ENCODE measurements at regions not wholly inside any gene's neighbourhood (a gene's known extent, or its start where the extent isn't known, plus 50 kb on each side); places are given as distances from the start of the nearest gene placed in this dataset.
"Not testable (repeated sequence)": the region's sequence is repeated elsewhere in the genome, so short reads cannot be mapped to it uniquely, and the experiment has no call there.

DNA sequence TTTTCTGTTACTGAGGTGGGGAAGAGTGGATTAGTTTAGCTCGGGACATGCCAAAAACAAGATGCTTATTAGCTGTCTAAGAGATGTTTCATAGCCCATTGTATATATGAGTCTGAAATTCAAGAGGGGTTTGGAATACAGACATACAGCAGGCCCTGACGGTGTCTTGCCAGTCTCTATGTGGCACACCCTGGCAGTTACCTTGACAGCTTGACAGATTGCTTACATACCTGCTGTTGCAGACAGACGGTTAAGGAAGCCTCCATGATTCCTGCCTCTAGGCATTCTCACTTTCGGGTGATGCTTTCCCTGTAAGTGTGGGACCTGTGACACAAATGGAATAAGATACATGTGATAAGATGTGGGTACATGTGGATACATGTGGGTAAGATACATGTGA lies 95.0 kb downstream of the QRSL1 start:
- no peak overlapping the region for H2AFZ ChIP-seq (ENCODE audit: insufficient read depth, low read depth, low read length, poor library complexity, severe bottlenecking)

GRCh38 chr6:106723419-106723818 lies 94.0 kb downstream of the QRSL1 start:
- H3K27me3 Mint-ChIP-seq; H3K36me3 ChIP-seq (replicated peaks in 1 of 2; ENCODE audit: control extremely low read depth in 1 of 2, control insufficient read depth in 1 of 2, extremely low read depth in 1 of 2, insufficient read depth in 2 of 2, low read length in 1 of 2); H3K79me2 ChIP-seq (ENCODE audit: control insufficient read depth, insufficient read depth, low read length); DNase-seq; H3K27ac Mint-ChIP-seq; H3K4me1 Mint-ChIP-seq; H4K20me1 ChIP-seq (ENCODE audit: control insufficient read depth, insufficient read depth, low read length, poor library complexity, severe bottlenecking); H3K9me3 Mint-ChIP-seq (ENCODE audit: insufficient read depth); H3K4me3 Mint-ChIP-seq; H3K4me2 ChIP-seq (replicated peaks; ENCODE audit: low read depth, low read length, poor library complexity, severe bottlenecking); POLR2A ChIA-PET; intact Hi-C loops (cut with micrococcal nuclease); ATAC-seq (ENCODE audit: low read depth); H3K27ac ChIP-seq (ENCODE audit: low read length in 2 of 2); H3K9ac ChIP-seq (ENCODE audit: low read length); H3K27me3 ChIP-seq (replicated peaks in 1 of 4; ENCODE audit: control extremely low read depth in 1 of 4, control insufficient read depth in 3 of 4, insufficient read depth in 4 of 4, low read length in 3 of 4); H3K4me1 ChIP-seq (ENCODE audit: control insufficient read depth in 2 of 2, insufficient read depth in 2 of 2, low read length in 2 of 2); H2AFZ ChIP-seq (ENCODE audit: insufficient read depth, low read depth, low read length, poor library complexity, severe bottlenecking); H3K4me3 ChIP-seq (ENCODE audit: control extremely low read depth in 1 of 5, extremely low read depth in 1 of 5, insufficient read depth in 1 of 5, low read depth in 2 of 5, low read length in 4 of 5); H3K9me3 ChIP-seq (ENCODE audit: control extremely low read depth in 1 of 3, control insufficient read depth in 2 of 3, insufficient read depth in 1 of 3, low read length in 2 of 3); CTCF ChIA-PET: not testable (repeated sequence)
- WGBS (ENCODE audit: insufficient coverage) = 92% methylated on average over 2 of the region's 2 CpGs

More for the DNA sequence above, 95.0 kb downstream of the QRSL1 start:
- peaks cover 5 to 8% of the 10 kb centered on the region in 2 donors for H3K4me1 ChIP-seq (ENCODE audit: control insufficient read depth in 2 of 2, insufficient read depth in 2 of 2, low read length in 2 of 2)
- H4K20me1 ChIP-seq (ENCODE audit: control insufficient read depth, insufficient read depth, low read length, poor library complexity, severe bottlenecking) = no peaks in the 10 kb centered on the region
- H3K9me3 ChIP-seq (ENCODE audit: control extremely low read depth in 1 of 3, control insufficient read depth in 2 of 3, insufficient read depth in 1 of 3, low read length in 2 of 3) = no peaks in the 10 kb centered on the region
- H3K27ac ChIP-seq (ENCODE audit: low read length in 2 of 2) = no peak overlapping the region
- intact Hi-C loops (cut with micrococcal nuclease) = no loop called here
- Mint-ChIP-seq H3K27me3 (no peaks in the 10 kb centered on the region), H3K27ac (peak overlapping the region; percentile 1), H3K4me1 (peaks cover 13% of the 10 kb centered on the region), H3K9me3 (ENCODE audit: insufficient read depth) (no peaks in the 10 kb centered on the region), H3K4me3 (no peak overlapping the region)
- no peaks in the 10 kb centered on the region for H3K36me3 ChIP-seq (replicated peaks in 1 of 2; ENCODE audit: control extremely low read depth in 1 of 2, control insufficient read depth in 1 of 2, extremely low read depth in 1 of 2, insufficient read depth in 2 of 2, low read length in 1 of 2)
- 97% methylated on average over 4 of the region's 4 CpGs for WGBS (ENCODE audit: insufficient coverage)
- H3K27me3 ChIP-seq (replicated peaks in 1 of 4; ENCODE audit: control extremely low read depth in 1 of 4, control insufficient read depth in 3 of 4, insufficient read depth in 4 of 4, low read length in 3 of 4) = no peaks in the 10 kb centered on the region
- H3K4me3 ChIP-seq (ENCODE audit: control extremely low read depth in 1 of 5, extremely low read depth in 1 of 5, insufficient read depth in 1 of 5, low read depth in 2 of 5, low read length in 4 of 5) = no peak overlapping the region
- ATAC-seq (ENCODE audit: low read depth) (no peak), DNase-seq (no peak)
- no peak overlapping the region for H3K9ac ChIP-seq (ENCODE audit: low read length)
- CTCF ChIA-PET = no interaction called here
- TF ChIP-seq EZH2 (IDR thresholded peaks at IDR 0.05; ENCODE audit: borderline replicate concordance, insufficient read depth, low read depth, low read length, poor library complexity, severe bottlenecking) (no peak), CTCF (IDR thresholded peaks at IDR 0.05) (no peak)
- POLR2A ChIA-PET = no interaction called here
- H3K4me2 ChIP-seq (replicated peaks; ENCODE audit: low read depth, low read length, poor library complexity, severe bottlenecking) = no peak overlapping the region
- H3K79me2 ChIP-seq (ENCODE audit: control insufficient read depth, insufficient read depth, low read length) = no peaks in the 10 kb centered on the region

- H3K27ac Mint-ChIP-seq = not testable (repeated sequence)
Observed at GRCh38 chr6:106721189-106721588, 91.8 kb downstream of the QRSL1 start.

More at GRCh38 chr6:106721189-106721588, 91.8 kb downstream of the QRSL1 start:
- H3K9me3 ChIP-seq (ENCODE audit: control extremely low read depth in 1 of 3, control insufficient read depth in 2 of 3, insufficient read depth in 1 of 3, low read length in 2 of 3); DNase-seq; intact Hi-C loops (cut with micrococcal nuclease); H3K27me3 ChIP-seq (replicated peaks in 1 of 4; ENCODE audit: control extremely low read depth in 1 of 4, control insufficient read depth in 3 of 4, insufficient read depth in 4 of 4, low read length in 3 of 4); H3K9ac ChIP-seq (ENCODE audit: low read length); H2AFZ ChIP-seq (ENCODE audit: insufficient read depth, low read depth, low read length, poor library complexity, severe bottlenecking); ATAC-seq (ENCODE audit: low read depth); H4K20me1 ChIP-seq (ENCODE audit: control insufficient read depth, insufficient read depth, low read length, poor library complexity, severe bottlenecking); H3K27me3 Mint-ChIP-seq; H3K4me3 Mint-ChIP-seq; POLR2A ChIA-PET; H3K79me2 ChIP-seq (ENCODE audit: control insufficient read depth, insufficient read depth, low read length); H3K9me3 Mint-ChIP-seq (ENCODE audit: insufficient read depth); H3K4me2 ChIP-seq (replicated peaks; ENCODE audit: low read depth, low read length, poor library complexity, severe bottlenecking); H3K36me3 ChIP-seq (replicated peaks in 1 of 2; ENCODE audit: control extremely low read depth in 1 of 2, control insufficient read depth in 1 of 2, extremely low read depth in 1 of 2, insufficient read depth in 2 of 2, low read length in 1 of 2); H3K27ac ChIP-seq (ENCODE audit: low read length in 2 of 2); H3K4me3 ChIP-seq (ENCODE audit: control extremely low read depth in 1 of 5, extremely low read depth in 1 of 5, insufficient read depth in 1 of 5, low read depth in 2 of 5, low read length in 4 of 5): not testable (repeated sequence)
- peaks cover 11 to 13% of the 10 kb centered on the region in 2 donors for H3K4me1 ChIP-seq (ENCODE audit: control insufficient read depth in 2 of 2, insufficient read depth in 2 of 2, low read length in 2 of 2)
- 100% methylated on average over 2 of the region's 4 CpGs for WGBS (ENCODE audit: insufficient coverage)
- CTCF ChIA-PET = interaction anchor here (1.4 kb wide), 1 partner anchor 258 kb away, joined by 3 read pairs; no protein-coding TSS in a partner anchor
- peaks cover 21% of the 10 kb centered on the region for H3K4me1 Mint-ChIP-seq
